ENCODE measurements at regions not wholly inside any gene's neighbourhood (a gene's known extent, or its start where the extent isn't known, plus 50 kb on each side); places are given as distances from the start of the nearest gene placed in this dataset.

DNA sequence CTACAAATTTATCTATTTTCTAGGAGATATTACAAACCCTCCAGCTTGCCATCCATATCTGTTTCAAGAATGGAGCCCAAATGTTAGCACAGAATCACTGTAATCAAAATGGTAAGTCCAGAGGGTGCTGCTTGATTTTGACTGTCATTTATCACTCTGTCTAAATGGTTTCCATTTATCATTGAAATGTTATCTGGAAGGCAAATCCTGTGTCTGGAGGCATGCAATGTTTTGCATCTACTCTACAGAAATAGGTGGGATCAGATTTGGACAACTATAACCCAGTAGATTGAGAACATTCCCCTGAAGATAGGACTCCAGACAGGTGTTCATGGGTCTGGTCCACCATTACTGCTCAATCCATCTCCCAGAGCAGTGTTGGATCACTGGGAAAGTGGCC, 128.7 kb downstream of the MAIP1 start:
- Histone ChIP-seq H3K4me2 (ENCODE audit: extremely low read depth, insufficient read depth, low read length) (no peak overlapping the region), H3K4me3 (replicated peaks in 1 of 4; ENCODE audit: control extremely low read depth in 1 of 4, insufficient read depth in 1 of 4, low read depth in 3 of 4, low read length in 4 of 4) (no peak overlapping the region), H3K27me3 (ENCODE audit: control insufficient read depth, insufficient read depth, low read length) (peaks cover 3% of the 10 kb centered on the region), H3K4me1 (ENCODE audit: control insufficient read depth, extremely low read depth, insufficient read depth, low read length) (no peaks in the 10 kb centered on the region), H3K27ac (ENCODE audit: insufficient read depth, low read length) (no peak overlapping the region), H3K79me2 (ENCODE audit: control insufficient read depth, insufficient read depth, low read length) (no peaks in the 10 kb centered on the region), H2AFZ (ENCODE audit: low read length) (no peak overlapping the region), H3K9ac (ENCODE audit: insufficient read depth, low read length) (no peak overlapping the region), H3K9me3 (ENCODE audit: control insufficient read depth, insufficient read depth, low read depth, low read length) (no peaks in the 10 kb centered on the region), H4K20me1 (ENCODE audit: control insufficient read depth, extremely low read depth, insufficient read depth, low read length) (no peaks in the 10 kb centered on the region), H3K36me3 (ENCODE audit: control insufficient read depth, insufficient read depth, low read length) (no peaks in the 10 kb centered on the region)
- DNase-seq (ENCODE audit: low read depth in 2 of 2), result no peak
- TF ChIP-seq, protein P1, sequence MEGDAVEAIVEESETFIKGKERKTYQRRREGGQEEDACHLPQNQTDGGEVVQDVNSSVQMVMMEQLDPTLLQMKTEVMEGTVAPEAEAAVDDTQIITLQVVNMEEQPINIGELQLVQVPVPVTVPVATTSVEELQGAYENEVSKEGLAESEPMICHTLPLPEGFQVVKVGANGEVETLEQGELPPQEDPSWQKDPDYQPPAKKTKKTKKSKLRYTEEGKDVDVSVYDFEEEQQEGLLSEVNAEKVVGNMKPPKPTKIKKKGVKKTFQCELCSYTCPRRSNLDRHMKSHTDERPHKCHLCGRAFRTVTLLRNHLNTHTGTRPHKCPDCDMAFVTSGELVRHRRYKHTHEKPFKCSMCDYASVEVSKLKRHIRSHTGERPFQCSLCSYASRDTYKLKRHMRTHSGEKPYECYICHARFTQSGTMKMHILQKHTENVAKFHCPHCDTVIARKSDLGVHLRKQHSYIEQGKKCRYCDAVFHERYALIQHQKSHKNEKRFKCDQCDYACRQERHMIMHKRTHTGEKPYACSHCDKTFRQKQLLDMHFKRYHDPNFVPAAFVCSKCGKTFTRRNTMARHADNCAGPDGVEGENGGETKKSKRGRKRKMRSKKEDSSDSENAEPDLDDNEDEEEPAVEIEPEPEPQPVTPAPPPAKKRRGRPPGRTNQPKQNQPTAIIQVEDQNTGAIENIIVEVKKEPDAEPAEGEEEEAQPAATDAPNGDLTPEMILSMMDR (conservative IDR thresholded peaks at IDR 0.05 in 1 of 2, IDR thresholded peaks at IDR 0.05 in 1 of 2; ENCODE audit: low read depth in 1 of 2, low read length in 2 of 2), result no peak
- TF ChIP-seq EZH2 (IDR thresholded peaks at IDR 0.05; ENCODE audit: low read length, missing control alignments), result no peak

DNA sequence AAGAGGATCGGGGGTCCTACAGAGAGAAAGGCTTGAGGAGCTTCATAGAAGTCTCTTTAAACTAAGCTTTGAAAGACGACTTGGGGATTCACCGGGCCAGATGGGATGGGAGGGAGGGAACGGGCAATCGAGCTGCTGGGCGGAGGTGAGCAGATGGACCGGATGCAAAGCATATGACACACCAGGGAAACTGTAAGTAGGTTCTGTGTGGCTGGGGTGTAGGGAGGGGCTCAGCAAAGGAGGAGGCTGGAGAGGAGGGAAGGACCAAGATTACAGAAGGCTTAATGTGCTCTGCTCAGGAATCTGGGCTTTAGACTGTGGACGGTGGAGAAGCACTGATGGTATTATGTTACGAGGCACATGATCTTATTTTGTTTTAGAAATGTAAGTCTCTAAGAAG, 131.5 kb downstream of the MAIP1 start:
- H3K9me3 ChIP-seq (ENCODE audit: control insufficient read depth, insufficient read depth, low read depth, low read length), result no peaks in the 10 kb centered on the region
- DNase-seq (ENCODE audit: low read depth in 2 of 2), result no peak
- H3K4me3 ChIP-seq (replicated peaks in 1 of 4; ENCODE audit: control extremely low read depth in 1 of 4, insufficient read depth in 1 of 4, low read depth in 3 of 4, low read length in 4 of 4), result no peak overlapping the region
- no peaks in the 10 kb centered on the region for H3K36me3 ChIP-seq (ENCODE audit: control insufficient read depth, insufficient read depth, low read length)
- TF ChIP-seq EZH2 (IDR thresholded peaks at IDR 0.05; ENCODE audit: low read length, missing control alignments), result no peak
- TF ChIP-seq, protein P1 (conservative IDR thresholded peaks at IDR 0.05 in 1 of 2, IDR thresholded peaks at IDR 0.05 in 1 of 2; ENCODE audit: low read depth in 1 of 2, low read length in 2 of 2), result no peak
- no peak overlapping the region for H3K27ac ChIP-seq (ENCODE audit: insufficient read depth, low read length)
- no peaks in the 10 kb centered on the region for H4K20me1 ChIP-seq (ENCODE audit: control insufficient read depth, extremely low read depth, insufficient read depth, low read length)
- H3K4me1 ChIP-seq (ENCODE audit: control insufficient read depth, extremely low read depth, insufficient read depth, low read length), result no peaks in the 10 kb centered on the region
- H2AFZ ChIP-seq (ENCODE audit: low read length), result no peak overlapping the region
- no peaks in the 10 kb centered on the region for H3K79me2 ChIP-seq (ENCODE audit: control insufficient read depth, insufficient read depth, low read length)
- H3K9ac ChIP-seq (ENCODE audit: insufficient read depth, low read length), result no peak overlapping the region
- no peak overlapping the region for H3K4me2 ChIP-seq (ENCODE audit: extremely low read depth, insufficient read depth, low read length)
- peaks cover 7% of the 10 kb centered on the region for H3K27me3 ChIP-seq (ENCODE audit: control insufficient read depth, insufficient read depth, low read length)

DNA sequence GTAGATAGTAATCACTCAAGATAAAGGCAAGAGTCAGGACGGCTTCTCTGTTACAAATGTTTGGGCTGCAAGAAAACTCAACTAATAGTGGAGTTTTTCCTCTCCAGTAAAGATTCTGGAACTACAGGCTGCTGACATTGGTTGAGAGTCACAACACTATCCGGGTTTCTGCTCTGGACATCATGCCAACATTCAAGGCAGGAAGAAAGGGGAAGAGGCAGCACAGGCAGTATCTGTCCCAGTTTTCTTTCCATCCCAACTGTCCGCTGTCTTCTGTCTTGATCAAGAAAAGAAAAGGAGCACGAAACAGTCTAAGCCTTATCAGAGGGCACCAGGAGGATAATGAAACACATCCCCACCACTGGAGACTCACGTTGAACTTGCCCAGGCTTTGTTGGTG, 132.1 kb downstream of the MAIP1 start:
- no peak overlapping the region for H3K9ac ChIP-seq (ENCODE audit: insufficient read depth, low read length)
- DNase-seq (ENCODE audit: low read depth in 2 of 2), result no peak
- H4K20me1 ChIP-seq (ENCODE audit: control insufficient read depth, extremely low read depth, insufficient read depth, low read length), result no peaks in the 10 kb centered on the region
- no peak overlapping the region for H2AFZ ChIP-seq (ENCODE audit: low read length)
- no peaks in the 10 kb centered on the region for H3K79me2 ChIP-seq (ENCODE audit: control insufficient read depth, insufficient read depth, low read length)
- no peaks in the 10 kb centered on the region for H3K4me1 ChIP-seq (ENCODE audit: control insufficient read depth, extremely low read depth, insufficient read depth, low read length)
- H3K4me3 ChIP-seq (replicated peaks in 1 of 4; ENCODE audit: control extremely low read depth in 1 of 4, insufficient read depth in 1 of 4, low read depth in 3 of 4, low read length in 4 of 4), result no peak overlapping the region
- H3K27ac ChIP-seq (ENCODE audit: insufficient read depth, low read length), result no peak overlapping the region
- peaks cover 7% of the 10 kb centered on the region for H3K27me3 ChIP-seq (ENCODE audit: control insufficient read depth, insufficient read depth, low read length)
- H3K4me2 ChIP-seq (ENCODE audit: extremely low read depth, insufficient read depth, low read length), result no peak overlapping the region
- no peaks in the 10 kb centered on the region for H3K36me3 ChIP-seq (ENCODE audit: control insufficient read depth, insufficient read depth, low read length)
- H3K9me3 ChIP-seq (ENCODE audit: control insufficient read depth, insufficient read depth, low read depth, low read length), result no peaks in the 10 kb centered on the region
- TF ChIP-seq EZH2 (IDR thresholded peaks at IDR 0.05; ENCODE audit: low read length, missing control alignments), result no peak
- TF ChIP-seq, protein P1 (conservative IDR thresholded peaks at IDR 0.05 in 1 of 2, IDR thresholded peaks at IDR 0.05 in 1 of 2; ENCODE audit: low read depth in 1 of 2, low read length in 2 of 2), result no peak

All from fibroblast of lung (primary cell).